ENCODE measurements at regions not wholly inside any gene's neighbourhood (a gene's known extent, or its start where the extent isn't known, plus 50 kb on each side); places are given as distances from the start of the nearest gene placed in this dataset.

- ChIA-PET CTCF (no interaction called here), POLR2A (no interaction called here)
- H3K36me3 ChIP-seq (ENCODE audit: control insufficient read depth, insufficient read depth, low read length): no peaks in the 10 kb centered on the region
Observed at GRCh38 chr4:157840648-157841047, 332.2 kb downstream of the GASK1B start.

GRCh38 chr4:157840034-157840433, 332.8 kb downstream of the GASK1B start:
- TF ChIP-seq, protein P1, sequence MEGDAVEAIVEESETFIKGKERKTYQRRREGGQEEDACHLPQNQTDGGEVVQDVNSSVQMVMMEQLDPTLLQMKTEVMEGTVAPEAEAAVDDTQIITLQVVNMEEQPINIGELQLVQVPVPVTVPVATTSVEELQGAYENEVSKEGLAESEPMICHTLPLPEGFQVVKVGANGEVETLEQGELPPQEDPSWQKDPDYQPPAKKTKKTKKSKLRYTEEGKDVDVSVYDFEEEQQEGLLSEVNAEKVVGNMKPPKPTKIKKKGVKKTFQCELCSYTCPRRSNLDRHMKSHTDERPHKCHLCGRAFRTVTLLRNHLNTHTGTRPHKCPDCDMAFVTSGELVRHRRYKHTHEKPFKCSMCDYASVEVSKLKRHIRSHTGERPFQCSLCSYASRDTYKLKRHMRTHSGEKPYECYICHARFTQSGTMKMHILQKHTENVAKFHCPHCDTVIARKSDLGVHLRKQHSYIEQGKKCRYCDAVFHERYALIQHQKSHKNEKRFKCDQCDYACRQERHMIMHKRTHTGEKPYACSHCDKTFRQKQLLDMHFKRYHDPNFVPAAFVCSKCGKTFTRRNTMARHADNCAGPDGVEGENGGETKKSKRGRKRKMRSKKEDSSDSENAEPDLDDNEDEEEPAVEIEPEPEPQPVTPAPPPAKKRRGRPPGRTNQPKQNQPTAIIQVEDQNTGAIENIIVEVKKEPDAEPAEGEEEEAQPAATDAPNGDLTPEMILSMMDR (IDR thresholded peaks at IDR 0.05; ENCODE audit: insufficient read depth, low read depth, low read length): no peak
- ChIA-PET POLR2A (no interaction called here), CTCF (no interaction called here)
- Histone ChIP-seq H3K36me3 (ENCODE audit: control insufficient read depth, insufficient read depth, low read length) (no peaks in the 10 kb centered on the region), H3K4me3 (ENCODE audit: low read depth, low read length) (no peak overlapping the region), H3K27me3 (ENCODE audit: control insufficient read depth, insufficient read depth, low read length) (no peaks in the 10 kb centered on the region)
- no peak for DNase-seq (ENCODE audit: low read depth)

More at GRCh38 chr4:157840648-157841047, 332.2 kb downstream of the GASK1B start:
- no peak overlapping the region for H3K4me3 ChIP-seq (ENCODE audit: low read depth, low read length)
- TF ChIP-seq, protein P1 (IDR thresholded peaks at IDR 0.05; ENCODE audit: insufficient read depth, low read depth, low read length): no peak
- no peaks in the 10 kb centered on the region for H3K27me3 ChIP-seq (ENCODE audit: control insufficient read depth, insufficient read depth, low read length)
- DNase-seq (ENCODE audit: low read depth): no peak

- no peaks in the 10 kb centered on the region for H3K36me3 ChIP-seq (ENCODE audit: control insufficient read depth, insufficient read depth, low read length)
- ChIA-PET CTCF (no interaction called here), POLR2A (no interaction called here)
- H3K4me3 ChIP-seq (ENCODE audit: low read depth, low read length): no peak overlapping the region
- TF ChIP-seq, protein P1 (IDR thresholded peaks at IDR 0.05; ENCODE audit: insufficient read depth, low read depth, low read length): no peak
- no peak for DNase-seq (ENCODE audit: low read depth)
- no peaks in the 10 kb centered on the region for H3K27me3 ChIP-seq (ENCODE audit: control insufficient read depth, insufficient read depth, low read length)
Observed at GRCh38 chr4:157838366-157838765, 334.5 kb downstream of the GASK1B start.

- Histone ChIP-seq H3K36me3 (ENCODE audit: control insufficient read depth, insufficient read depth, low read length) (no peaks in the 10 kb centered on the region), H3K27me3 (ENCODE audit: control insufficient read depth, insufficient read depth, low read length) (no peaks in the 10 kb centered on the region), H3K4me3 (ENCODE audit: low read depth, low read length) (no peak overlapping the region)
- CTCF ChIA-PET: interaction anchor here (0.7 kb wide), 1 partner anchor 15 kb away, joined by 3 read pairs; no protein-coding TSS in a partner anchor
- no peak for DNase-seq (ENCODE audit: low read depth)
- POLR2A ChIA-PET: no interaction called here
- TF ChIP-seq, protein P1 (IDR thresholded peaks at IDR 0.05; ENCODE audit: insufficient read depth, low read depth, low read length): no peak
Observed at GRCh38 chr4:157837071-157837703, 335.6 kb downstream of the GASK1B start.

DNA sequence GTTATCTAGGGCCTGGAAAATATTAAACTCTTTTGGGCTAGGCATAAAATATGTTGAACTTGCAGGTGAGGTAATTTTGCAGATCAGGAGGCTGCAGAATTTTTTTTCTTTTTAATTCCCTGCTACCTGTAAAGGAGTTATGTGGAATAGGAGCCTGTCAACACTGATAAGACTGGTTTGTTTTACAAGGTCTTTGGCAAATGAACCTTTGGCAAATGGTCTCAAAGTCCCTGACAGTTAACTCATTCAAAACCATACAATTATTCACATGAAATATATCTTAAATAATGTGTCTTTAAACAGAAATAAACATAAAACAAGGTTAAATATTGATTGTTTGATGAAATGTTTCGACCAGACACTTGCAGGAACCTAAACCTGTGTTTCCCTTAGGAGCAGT, 340.2 kb downstream of the GASK1B start:
- Histone ChIP-seq H3K36me3 (ENCODE audit: control insufficient read depth, insufficient read depth, low read length) (no peaks in the 10 kb centered on the region), H3K4me3 (ENCODE audit: low read depth, low read length) (no peak overlapping the region), H3K27me3 (ENCODE audit: control insufficient read depth, insufficient read depth, low read length) (no peaks in the 10 kb centered on the region)
- CTCF ChIA-PET: no interaction called here
- POLR2A ChIA-PET: no interaction called here
- TF ChIP-seq, protein P1 (IDR thresholded peaks at IDR 0.05; ENCODE audit: insufficient read depth, low read depth, low read length): no peak
- no peak for DNase-seq (ENCODE audit: low read depth)

All from BJ (cell line).